ENCODE measurements at regions not wholly inside any gene's neighbourhood (a gene's known extent, or its start where the extent isn't known, plus 50 kb on each side); places are given as distances from the start of the nearest gene placed in this dataset.

- WGBS (ENCODE audit: insufficient coverage) = no CpG with 5 or more reads among the region's 2 CpGs
- H3K79me2 ChIP-seq (ENCODE audit: control insufficient read depth, insufficient read depth, low read length) = no peaks in the 10 kb centered on the region
- no peaks in the 10 kb centered on the region for H3K27me3 ChIP-seq (replicated peaks in 1 of 4; ENCODE audit: control extremely low read depth in 1 of 4, control insufficient read depth in 3 of 4, insufficient read depth in 4 of 4, low read length in 3 of 4)
- DNase-seq (no peak), ATAC-seq (ENCODE audit: low read depth) (no peak)
- intact Hi-C loops (cut with micrococcal nuclease) = no loop called here
- H3K27me3 Mint-ChIP-seq = no peaks in the 10 kb centered on the region
- H3K9ac ChIP-seq (ENCODE audit: low read length) = no peak overlapping the region
- no peak overlapping the region for H3K27ac ChIP-seq (ENCODE audit: low read length in 2 of 2)
- H3K36me3 ChIP-seq (replicated peaks in 1 of 2; ENCODE audit: control extremely low read depth in 1 of 2, control insufficient read depth in 1 of 2, extremely low read depth in 1 of 2, insufficient read depth in 2 of 2, low read length in 1 of 2) = no peaks in the 10 kb centered on the region
- no peaks in the 10 kb centered on the region for H3K9me3 Mint-ChIP-seq (ENCODE audit: insufficient read depth)
- TF ChIP-seq EZH2 (IDR thresholded peaks at IDR 0.05; ENCODE audit: borderline replicate concordance, insufficient read depth, low read depth, low read length, poor library complexity, severe bottlenecking) (no peak), CTCF (IDR thresholded peaks at IDR 0.05) (no peak)
- no peak overlapping the region for H3K27ac Mint-ChIP-seq
- H3K4me3 Mint-ChIP-seq = no peak overlapping the region
- no peak overlapping the region for H2AFZ ChIP-seq (ENCODE audit: insufficient read depth, low read depth, low read length, poor library complexity, severe bottlenecking)
- no peaks in the 10 kb centered on the region for H3K4me1 ChIP-seq (ENCODE audit: control insufficient read depth in 2 of 2, insufficient read depth in 2 of 2, low read length in 2 of 2)
- POLR2A ChIA-PET = no interaction called here
- no peaks in the 10 kb centered on the region for H4K20me1 ChIP-seq (ENCODE audit: control insufficient read depth, insufficient read depth, low read length, poor library complexity, severe bottlenecking)
- no peaks in the 10 kb centered on the region for H3K4me1 Mint-ChIP-seq
- H3K4me2 ChIP-seq (replicated peaks; ENCODE audit: low read depth, low read length, poor library complexity, severe bottlenecking) = no peak overlapping the region
- CTCF ChIA-PET = no interaction called here
- no peak overlapping the region for H3K4me3 ChIP-seq (ENCODE audit: control extremely low read depth in 1 of 5, extremely low read depth in 1 of 5, insufficient read depth in 1 of 5, low read depth in 2 of 5, low read length in 4 of 5)
- H3K9me3 ChIP-seq (ENCODE audit: control extremely low read depth in 1 of 3, control insufficient read depth in 2 of 3, insufficient read depth in 1 of 3, low read length in 2 of 3) = no peaks in the 10 kb centered on the region
Measured at GRCh38 chr4:148787285-148787684, 345.1 kb upstream of the NR3C2 start.

GRCh38 chr4:148786699-148787098 lies 344.5 kb upstream of the NR3C2 start:
- ATAC-seq (ENCODE audit: low read depth) (no peak), DNase-seq (no peak)
- Histone ChIP-seq H3K27me3 (replicated peaks in 1 of 4; ENCODE audit: control extremely low read depth in 1 of 4, control insufficient read depth in 3 of 4, insufficient read depth in 4 of 4, low read length in 3 of 4) (no peaks in the 10 kb centered on the region), H3K79me2 (ENCODE audit: control insufficient read depth, insufficient read depth, low read length) (no peaks in the 10 kb centered on the region), H3K9ac (ENCODE audit: low read length) (no peak overlapping the region), H3K9me3 (ENCODE audit: control extremely low read depth in 1 of 3, control insufficient read depth in 2 of 3, insufficient read depth in 1 of 3, low read length in 2 of 3) (no peaks in the 10 kb centered on the region), H3K4me2 (replicated peaks; ENCODE audit: low read depth, low read length, poor library complexity, severe bottlenecking) (no peak overlapping the region), H3K4me3 (ENCODE audit: control extremely low read depth in 1 of 5, extremely low read depth in 1 of 5, insufficient read depth in 1 of 5, low read depth in 2 of 5, low read length in 4 of 5) (no peak overlapping the region), H3K27ac (ENCODE audit: low read length in 2 of 2) (no peak overlapping the region), H2AFZ (ENCODE audit: insufficient read depth, low read depth, low read length, poor library complexity, severe bottlenecking) (no peak overlapping the region), H4K20me1 (ENCODE audit: control insufficient read depth, insufficient read depth, low read length, poor library complexity, severe bottlenecking) (no peaks in the 10 kb centered on the region), H3K4me1 (ENCODE audit: control insufficient read depth in 2 of 2, insufficient read depth in 2 of 2, low read length in 2 of 2) (no peaks in the 10 kb centered on the region), H3K36me3 (replicated peaks in 1 of 2; ENCODE audit: control extremely low read depth in 1 of 2, control insufficient read depth in 1 of 2, extremely low read depth in 1 of 2, insufficient read depth in 2 of 2, low read length in 1 of 2) (no peaks in the 10 kb centered on the region)
- Mint-ChIP-seq H3K27ac (no peak overlapping the region), H3K4me1 (no peaks in the 10 kb centered on the region), H3K27me3 (no peaks in the 10 kb centered on the region), H3K4me3 (no peak overlapping the region), H3K9me3 (ENCODE audit: insufficient read depth) (no peaks in the 10 kb centered on the region)
- WGBS (ENCODE audit: insufficient coverage) = 80% methylated on average over 1 of the region's 5 CpGs
- ChIA-PET CTCF (no interaction called here), POLR2A (no interaction called here)
- intact Hi-C loops (cut with micrococcal nuclease) = no loop called here
- TF ChIP-seq CTCF (IDR thresholded peaks at IDR 0.05) (no peak), EZH2 (IDR thresholded peaks at IDR 0.05; ENCODE audit: borderline replicate concordance, insufficient read depth, low read depth, low read length, poor library complexity, severe bottlenecking) (no peak)

Data from B cell (primary cell).